ENCODE measurements at regions not wholly inside any gene's neighbourhood (a gene's known extent, or its start where the extent isn't known, plus 50 kb on each side); places are given as distances from the start of the nearest gene placed in this dataset.

GRCh38 chr11:33557201-33557600 is 143.4 kb downstream of the C11orf91 start:
- no peak for TF ChIP-seq POLR2A (IDR thresholded peaks at IDR 0.05)
- no peak for TF ChIP-seq CTCF (IDR thresholded peaks at IDR 0.05)
